ENCODE measurements at regions not wholly inside any gene's neighbourhood (a gene's known extent, or its start where the extent isn't known, plus 50 kb on each side); places are given as distances from the start of the nearest gene placed in this dataset.

DNA sequence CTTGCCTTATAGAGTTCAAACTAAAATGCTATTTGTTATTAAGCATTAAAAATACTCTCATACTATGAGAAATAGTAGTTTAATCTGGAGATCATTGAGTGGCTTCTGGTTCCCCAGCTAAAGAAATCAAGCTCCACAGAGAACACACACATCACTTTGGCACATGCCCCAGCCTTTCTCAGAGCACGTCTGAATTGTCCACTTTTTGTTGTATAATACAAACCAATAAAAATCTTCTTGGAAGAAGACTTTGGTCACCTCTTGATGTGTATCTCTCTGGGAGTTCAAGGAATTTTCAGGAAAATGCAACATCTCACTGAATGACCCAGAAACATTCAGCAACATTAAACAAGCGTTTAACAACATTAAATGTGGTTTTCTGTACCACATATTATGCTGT, 413.9 kb downstream of the GALC start:
- Histone ChIP-seq H3K9me3 (ENCODE audit: insufficient read depth, low read depth) (no peaks in the 10 kb centered on the region), H3K9me2 (ENCODE audit: insufficient read depth) (no peaks in the 10 kb centered on the region), H2AFZ (no peak overlapping the region), H3K79me2 (ENCODE audit: low read depth) (no peaks in the 10 kb centered on the region), H3K27me3 (ENCODE audit: insufficient read depth, low read depth) (no peaks in the 10 kb centered on the region), H3K4me1 (replicated peaks; ENCODE audit: insufficient read depth) (no peaks in the 10 kb centered on the region), H3K27ac (no peak overlapping the region), H3K4me2 (no peak overlapping the region), H3K36me3 (ENCODE audit: low read depth) (no peaks in the 10 kb centered on the region), H3K4me3 (no peak overlapping the region), H3F3A (ENCODE audit: insufficient read depth, low read depth) (no peaks in the 10 kb centered on the region), H4K20me1 (ENCODE audit: insufficient read depth) (no peaks in the 10 kb centered on the region)
- ChIA-PET CTCF (no interaction called here), POLR2A (ENCODE audit: unreplicated experiment) (no interaction called here)
- BruUV-seq (replicated peaks), result no TSS peak
- DNase-seq, result no peak
- TF ChIP-seq, protein P1, sequence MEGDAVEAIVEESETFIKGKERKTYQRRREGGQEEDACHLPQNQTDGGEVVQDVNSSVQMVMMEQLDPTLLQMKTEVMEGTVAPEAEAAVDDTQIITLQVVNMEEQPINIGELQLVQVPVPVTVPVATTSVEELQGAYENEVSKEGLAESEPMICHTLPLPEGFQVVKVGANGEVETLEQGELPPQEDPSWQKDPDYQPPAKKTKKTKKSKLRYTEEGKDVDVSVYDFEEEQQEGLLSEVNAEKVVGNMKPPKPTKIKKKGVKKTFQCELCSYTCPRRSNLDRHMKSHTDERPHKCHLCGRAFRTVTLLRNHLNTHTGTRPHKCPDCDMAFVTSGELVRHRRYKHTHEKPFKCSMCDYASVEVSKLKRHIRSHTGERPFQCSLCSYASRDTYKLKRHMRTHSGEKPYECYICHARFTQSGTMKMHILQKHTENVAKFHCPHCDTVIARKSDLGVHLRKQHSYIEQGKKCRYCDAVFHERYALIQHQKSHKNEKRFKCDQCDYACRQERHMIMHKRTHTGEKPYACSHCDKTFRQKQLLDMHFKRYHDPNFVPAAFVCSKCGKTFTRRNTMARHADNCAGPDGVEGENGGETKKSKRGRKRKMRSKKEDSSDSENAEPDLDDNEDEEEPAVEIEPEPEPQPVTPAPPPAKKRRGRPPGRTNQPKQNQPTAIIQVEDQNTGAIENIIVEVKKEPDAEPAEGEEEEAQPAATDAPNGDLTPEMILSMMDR (conservative IDR thresholded peaks at IDR 0.05), result no peak
- no peak for TF ChIP-seq EZH2 (IDR thresholded peaks at IDR 0.05; ENCODE audit: low read depth)
- intact Hi-C loops (cut with micrococcal nuclease; ENCODE audit: unreplicated experiment), result no loop called here

DNA sequence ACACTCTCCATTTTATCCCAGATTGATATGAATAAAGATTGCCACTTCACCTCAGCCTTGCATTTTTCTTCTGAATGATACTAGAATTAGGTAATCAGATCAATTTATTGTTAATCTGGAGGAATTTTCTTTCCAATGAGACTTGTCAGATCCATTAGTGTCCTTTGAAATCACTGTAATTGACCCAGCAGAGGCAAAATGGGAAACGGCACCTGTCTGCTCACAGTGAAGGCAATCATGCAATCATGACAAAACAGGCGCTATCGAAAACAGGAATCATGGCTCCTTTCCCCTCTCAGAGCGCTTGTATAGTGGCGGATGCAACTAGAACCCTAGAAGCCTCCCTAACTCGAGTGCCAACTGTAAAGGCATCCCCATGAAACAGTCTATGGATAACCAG, 417.6 kb downstream of the GALC start:
- H3F3A ChIP-seq (ENCODE audit: insufficient read depth, low read depth), result no peaks in the 10 kb centered on the region
- no peaks in the 10 kb centered on the region for H3K79me2 ChIP-seq (ENCODE audit: low read depth)
- no peaks in the 10 kb centered on the region for H3K4me1 ChIP-seq (replicated peaks; ENCODE audit: insufficient read depth)
- POLR2A ChIA-PET (ENCODE audit: unreplicated experiment), result no interaction called here
- intact Hi-C loops (cut with micrococcal nuclease; ENCODE audit: unreplicated experiment), result no loop called here
- H3K27ac ChIP-seq, result no peak overlapping the region
- no peaks in the 10 kb centered on the region for H3K9me2 ChIP-seq (ENCODE audit: insufficient read depth)
- CTCF ChIA-PET, result no interaction called here
- H2AFZ ChIP-seq, result no peak overlapping the region
- H3K36me3 ChIP-seq (ENCODE audit: low read depth), result no peaks in the 10 kb centered on the region
- H3K9me3 ChIP-seq (ENCODE audit: insufficient read depth, low read depth), result no peaks in the 10 kb centered on the region
- H3K4me2 ChIP-seq, result no peak overlapping the region
- no peak overlapping the region for H3K4me3 ChIP-seq
- TF ChIP-seq, protein P1 (conservative IDR thresholded peaks at IDR 0.05), result no peak
- no peak for TF ChIP-seq EZH2 (IDR thresholded peaks at IDR 0.05; ENCODE audit: low read depth)
- no TSS peak for BruUV-seq (replicated peaks)
- no peak for DNase-seq
- H3K27me3 ChIP-seq (ENCODE audit: insufficient read depth, low read depth), result no peaks in the 10 kb centered on the region
- H4K20me1 ChIP-seq (ENCODE audit: insufficient read depth), result no peaks in the 10 kb centered on the region

- no peak for DNase-seq
- Histone ChIP-seq H3F3A (ENCODE audit: insufficient read depth, low read depth) (no peaks in the 10 kb centered on the region), H3K4me1 (replicated peaks; ENCODE audit: insufficient read depth) (no peaks in the 10 kb centered on the region), H3K9me2 (ENCODE audit: insufficient read depth) (no peaks in the 10 kb centered on the region), H3K4me3 (no peak overlapping the region), H2AFZ (no peak overlapping the region), H3K27ac (no peak overlapping the region), H3K4me2 (no peak overlapping the region), H3K79me2 (ENCODE audit: low read depth) (no peaks in the 10 kb centered on the region), H3K27me3 (ENCODE audit: insufficient read depth, low read depth) (no peaks in the 10 kb centered on the region), H3K9me3 (ENCODE audit: insufficient read depth, low read depth) (no peaks in the 10 kb centered on the region), H4K20me1 (ENCODE audit: insufficient read depth) (no peaks in the 10 kb centered on the region), H3K36me3 (ENCODE audit: low read depth) (no peaks in the 10 kb centered on the region)
- intact Hi-C loops (cut with micrococcal nuclease; ENCODE audit: unreplicated experiment), result no loop called here
- TF ChIP-seq, protein P1 (conservative IDR thresholded peaks at IDR 0.05), result no peak
- TF ChIP-seq EZH2 (IDR thresholded peaks at IDR 0.05; ENCODE audit: low read depth), result no peak
- CTCF ChIA-PET, result no interaction called here
- POLR2A ChIA-PET (ENCODE audit: unreplicated experiment), result no interaction called here
- no TSS peak for BruUV-seq (replicated peaks)
Measured at GRCh38 chr14:87573591-87573990, 419.4 kb downstream of the GALC start.

All from PC-9 (cell line).